Neural crest cell (in vitro differentiated cells): ENCODE measurements at regions not wholly inside any gene's neighbourhood (a gene's known extent, or its start where the extent isn't known, plus 50 kb on each side); places are given as distances from the start of the nearest gene placed in this dataset.

Experiments
- DNase-seq: peaks from one replicate; pipeline ENCODE4 v3.0.0; 2021; ENCODE audit warnings: low read depth, mixed read lengths, low spot score
- H3K27ac Mint-ChIP-seq: one replicate; pipeline ENCODE4 v1.8.0; 2021; ENCODE audit warnings: mild to moderate bottlenecking, mixed read lengths; ENCODE audit not compliant: unreplicated experiment
- H3K27me3 Mint-ChIP-seq: 2 replicates; pipeline ENCODE4 v1.8.0; 2021; ENCODE audit warnings: low read depth, mild to moderate bottlenecking, mixed read lengths
- H3K36me3 Mint-ChIP-seq: 2 replicates; pipeline ENCODE4 v1.8.0; 2021; ENCODE audit warnings: low read depth, mild to moderate bottlenecking, mixed read lengths
- H3K4me1 Mint-ChIP-seq: 2 replicates; pipeline ENCODE4 v1.8.0; 2021; ENCODE audit warnings: mixed read lengths
- H3K4me3 Mint-ChIP-seq: one replicate; pipeline ENCODE4 v1.8.0; 2021; ENCODE audit warnings: mild to moderate bottlenecking, mixed read lengths
- H3K9me3 Mint-ChIP-seq: 2 replicates; pipeline ENCODE4 v1.8.0; 2021; ENCODE audit warnings: mixed read lengths
- CTCF ChIP-seq: fragments of 200-600 bp; sonication (generic); conservative IDR thresholded peaks from 2 replicates; pipeline ENCODE4 v1.5.0; 2021; ENCODE audit warnings: antibody characterized with exemption, mild to moderate bottlenecking

DNA sequence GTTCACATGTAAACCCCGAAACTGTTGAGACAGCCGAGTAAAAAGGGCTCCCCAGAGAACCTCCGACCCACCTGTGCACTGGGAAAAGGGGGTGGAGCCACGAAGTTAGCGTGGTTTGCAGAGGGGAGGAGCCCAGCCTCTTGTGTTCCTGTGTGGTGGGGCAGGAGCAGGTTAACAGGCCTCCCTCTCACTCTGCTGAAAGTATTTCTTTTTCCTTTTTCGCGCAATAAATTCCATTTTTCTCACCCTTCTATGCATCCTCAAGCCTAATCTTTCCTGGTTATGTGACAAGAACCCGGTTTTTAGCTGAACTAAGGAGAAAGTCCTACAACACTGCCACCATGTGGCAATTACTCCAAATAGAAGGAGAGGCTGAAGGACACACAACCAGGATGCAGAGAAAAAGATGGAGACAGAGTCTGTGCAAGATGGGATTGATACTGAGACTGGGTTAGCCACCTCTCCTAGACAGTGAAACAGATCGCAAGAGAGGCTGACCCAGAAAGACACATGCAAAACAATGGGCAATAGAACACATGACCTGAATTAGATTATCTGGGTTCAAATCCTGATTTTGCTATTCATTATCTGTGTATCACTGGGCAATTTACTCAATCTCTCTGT is 168.7 kb upstream of the PRSS16 start:
- peak; percentile 53 for DNase-seq
- peak; percentile 90 for TF ChIP-seq CTCF
- H3K4me1 Mint-ChIP-seq = peaks cover 7% of the 10 kb centered on the region
- no peaks in the 10 kb centered on the region for H3K36me3 Mint-ChIP-seq
- H3K9me3 Mint-ChIP-seq = no peaks in the 10 kb centered on the region
- no peak overlapping the region for H3K27ac Mint-ChIP-seq
- peaks cover 68% of the 10 kb centered on the region for H3K27me3 Mint-ChIP-seq
- peak overlapping the region; percentile 11 for H3K4me3 Mint-ChIP-seq

DNA sequence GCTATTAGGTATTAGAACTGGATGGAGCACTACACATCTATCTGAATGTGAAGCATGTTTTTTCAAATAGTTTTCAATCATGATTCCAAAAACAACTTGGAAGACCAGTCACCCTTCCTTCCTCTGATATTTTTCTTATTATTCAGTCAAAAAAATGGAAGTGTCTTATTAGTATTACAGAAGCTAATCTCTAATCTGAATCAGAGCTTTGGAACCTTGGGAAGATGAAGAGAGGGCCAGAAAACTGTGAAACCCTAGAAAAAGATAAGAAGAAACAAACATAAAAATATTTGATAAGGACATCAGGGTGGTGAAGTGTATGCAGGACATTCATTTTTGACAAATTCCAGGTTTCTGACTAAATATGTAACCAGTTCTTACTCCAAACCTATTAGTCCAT is 166.3 kb upstream of the PRSS16 start:
- DNase-seq = no peak
- H3K4me3 Mint-ChIP-seq = no peak overlapping the region
- no peaks in the 10 kb centered on the region for H3K9me3 Mint-ChIP-seq
- no peaks in the 10 kb centered on the region for H3K36me3 Mint-ChIP-seq
- H3K27me3 Mint-ChIP-seq = peaks cover 75% of the 10 kb centered on the region
- TF ChIP-seq CTCF = no peak
- H3K4me1 Mint-ChIP-seq = peaks cover 7% of the 10 kb centered on the region
- no peak overlapping the region for H3K27ac Mint-ChIP-seq

DNA sequence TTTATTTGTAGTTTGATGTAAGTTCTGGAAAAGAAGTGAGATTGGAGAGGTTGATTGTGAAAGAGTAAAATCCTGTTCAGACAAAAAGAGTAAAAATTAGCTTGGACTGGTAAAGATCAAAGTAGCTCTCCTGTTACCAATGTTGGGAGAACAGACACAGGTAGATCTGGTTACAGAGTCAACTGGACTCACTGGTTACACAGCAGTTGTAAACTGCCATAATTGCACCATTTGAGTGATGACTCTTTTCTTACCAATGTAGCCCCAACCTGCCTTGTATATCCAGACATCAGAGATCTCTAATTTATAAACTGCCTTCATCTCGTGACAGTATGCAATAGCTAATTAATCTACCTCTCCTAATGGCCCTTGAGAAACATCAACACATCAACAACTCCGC is 165.6 kb upstream of the PRSS16 start:
- TF ChIP-seq CTCF = no peak
- Mint-ChIP-seq H3K4me3 (no peak overlapping the region), H3K27me3 (peaks cover 72% of the 10 kb centered on the region), H3K36me3 (no peaks in the 10 kb centered on the region), H3K4me1 (peaks cover 7% of the 10 kb centered on the region), H3K27ac (no peak overlapping the region), H3K9me3 (no peaks in the 10 kb centered on the region)
- no peak for DNase-seq

DNA sequence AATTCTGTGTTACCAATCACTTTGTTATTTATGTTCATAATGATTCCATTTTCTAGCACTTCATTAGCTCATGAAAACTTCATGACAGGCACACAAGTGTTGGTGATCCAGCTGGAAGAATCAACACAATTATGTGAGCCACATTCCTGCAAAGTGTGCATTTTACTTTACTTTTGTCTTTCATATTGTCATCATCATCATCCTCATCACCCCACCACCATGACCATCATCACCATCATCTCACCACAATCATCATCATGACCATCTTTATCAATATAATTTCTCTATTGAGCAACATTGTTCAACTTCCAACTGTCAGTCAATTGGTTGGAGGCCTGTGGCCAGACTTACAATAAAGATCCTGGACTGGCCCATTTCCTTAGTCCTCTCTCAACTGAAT is 159.4 kb upstream of the PRSS16 start:
- Mint-ChIP-seq H3K4me1 (peaks cover 11% of the 10 kb centered on the region), H3K9me3 (no peaks in the 10 kb centered on the region), H3K36me3 (peaks cover 2% of the 10 kb centered on the region), H3K27me3 (peaks cover 79% of the 10 kb centered on the region), H3K27ac (no peak overlapping the region), H3K4me3 (no peak overlapping the region)
- DNase-seq = no peak
- no peak for TF ChIP-seq CTCF

DNA sequence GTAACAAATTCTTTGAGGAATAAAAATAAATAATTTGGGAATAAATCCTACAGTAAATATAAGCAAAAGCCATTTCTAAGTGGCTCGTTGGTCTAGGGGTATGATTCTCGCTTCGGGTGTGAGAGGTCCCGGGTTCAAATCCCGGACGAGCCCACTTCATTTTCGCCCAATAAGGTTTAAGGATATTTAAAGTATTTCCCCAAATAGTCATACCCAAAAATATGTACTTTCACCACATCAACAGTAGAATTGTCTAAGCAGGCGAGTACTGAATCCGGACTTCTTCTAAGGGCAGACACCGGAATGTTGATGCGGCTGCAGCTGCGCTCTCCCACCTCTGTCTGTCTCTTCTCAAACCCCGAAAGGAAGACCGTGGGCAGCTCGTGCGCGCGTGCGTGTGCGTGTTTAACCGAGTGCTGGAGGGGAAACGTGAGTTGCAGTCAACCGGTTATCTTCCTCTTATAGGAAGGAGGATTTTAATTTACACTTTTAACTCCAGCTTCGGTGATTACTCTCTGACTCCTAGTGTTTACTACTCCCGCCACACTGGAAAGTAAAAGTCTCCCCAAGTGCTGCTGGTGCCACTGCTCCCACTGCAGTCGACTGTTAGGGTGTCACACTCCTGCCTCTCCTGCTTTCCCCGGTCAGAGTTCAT is 155.7 kb upstream of the PRSS16 start:
- Mint-ChIP-seq H3K27ac (no peak overlapping the region), H3K36me3 (peaks cover 2% of the 10 kb centered on the region), H3K4me3 (peak overlapping the region; percentile 84), H3K9me3 (peaks cover 2% of the 10 kb centered on the region), H3K27me3 (peaks cover 92% of the 10 kb centered on the region), H3K4me1 (peaks cover 11% of the 10 kb centered on the region)
- peak; percentile 22 for DNase-seq
- TF ChIP-seq CTCF = no peak
